ENCODE measurements at regions not wholly inside any gene's neighbourhood (a gene's known extent, or its start where the extent isn't known, plus 50 kb on each side); places are given as distances from the start of the nearest gene placed in this dataset.

GRCh38 chr7:156534925-156535324, 105.6 kb upstream of the RNF32 start:
- TF ChIP-seq ETS1 (IDR thresholded peaks at IDR 0.05): no peak
- TF ChIP-seq CTCF (conservative IDR thresholded peaks at IDR 0.05; ENCODE audit: low read depth in 2 of 2): 0 out of 4 replicates have a peak, but pooled peaks of 1 of the 2 experiments have one; percentile 7
- Mint-ChIP-seq H3K36me3 (ENCODE audit: low read depth) (no peaks in the 10 kb centered on the region), H3K4me1 (no peaks in the 10 kb centered on the region; the same call in 2 of the 3 replicates), H3K27ac (no peak overlapping the region), H3K4me3 (no peak overlapping the region), H3K27me3 (ENCODE audit: insufficient read depth, low read depth, poor library complexity) (peaks cover 4% of the 10 kb centered on the region), H3K9me3 (0 out of 3 replicates have a peak, but pooled peaks cover 4% of the 10 kb centered on the region)
- Histone ChIP-seq H4K20me1 (replicated peaks; ENCODE audit: insufficient read depth) (no peaks in the 10 kb centered on the region), H3K4me1 (ENCODE audit: insufficient read depth) (no peaks in the 10 kb centered on the region), H3F3A (replicated peaks; ENCODE audit: low read depth) (no peaks in the 10 kb centered on the region), H3K9me2 (ENCODE audit: insufficient read depth) (no peaks in the 10 kb centered on the region), H3K4me3 (no peak overlapping the region), H3K79me2 (replicated peaks; ENCODE audit: insufficient read depth) (no peaks in the 10 kb centered on the region), H3K27ac (ENCODE audit: low read depth) (no peak overlapping the region), H3K4me2 (no peak overlapping the region), H2AFZ (0 out of 2 replicates have a peak overlapping the region, but pooled peaks have one; percentile 7), H3K27me3 (ENCODE audit: insufficient read depth) (no peaks in the 10 kb centered on the region), H3K36me3 (ENCODE audit: insufficient read depth) (no peaks in the 10 kb centered on the region)
- no peak for ATAC-seq
- no peak for DNase-seq (ENCODE audit: low spot score)

- no peaks in the 10 kb centered on the region; the same call in 2 of the 3 replicates for H3K4me1 Mint-ChIP-seq
- no peak overlapping the region for H3K4me3 Mint-ChIP-seq
- ATAC-seq (no peak), DNase-seq (ENCODE audit: low spot score) (no peak)
- H3K9me3 Mint-ChIP-seq: 0 out of 3 replicates have a peak, but pooled peaks cover 4% of the 10 kb centered on the region
- H3K27ac ChIP-seq (ENCODE audit: low read depth): no peak overlapping the region
- H3K9me2 ChIP-seq (ENCODE audit: insufficient read depth): no peaks in the 10 kb centered on the region
- no peak overlapping the region for H2AFZ ChIP-seq
- H3K36me3 Mint-ChIP-seq (ENCODE audit: low read depth): no peaks in the 10 kb centered on the region
- no peaks in the 10 kb centered on the region for H3K27me3 ChIP-seq (ENCODE audit: insufficient read depth)
- H3K27ac Mint-ChIP-seq: no peak overlapping the region
- no peak overlapping the region for H3K4me3 ChIP-seq
- H3K4me2 ChIP-seq: no peak overlapping the region
- no peaks in the 10 kb centered on the region for H3K36me3 ChIP-seq (ENCODE audit: insufficient read depth)
- H3F3A ChIP-seq (replicated peaks; ENCODE audit: low read depth): no peaks in the 10 kb centered on the region
- H3K4me1 ChIP-seq (ENCODE audit: insufficient read depth): no peaks in the 10 kb centered on the region
- TF ChIP-seq ZNF114 (CRISPR knock-in tag; IDR thresholded peaks at IDR 0.05) (no peak), ZNF331 (CRISPR knock-in tag; IDR thresholded peaks at IDR 0.05; ENCODE audit: low read depth) (no peak), CTCF (conservative IDR thresholded peaks at IDR 0.05; ENCODE audit: low read depth in 2 of 2) (no peak), NANOG (IDR thresholded peaks at IDR 0.05; ENCODE audit: borderline replicate concordance) (no peak), JUNB (IDR thresholded peaks at IDR 0.05; ENCODE audit: unreplicated experiment) (no peak), POLR2AphosphoS5 (IDR thresholded peaks at IDR 0.05; ENCODE audit: low read depth) (no peak), EZH2phosphoT487 (IDR thresholded peaks at IDR 0.05; ENCODE audit: unreplicated experiment) (no peak)
- TF ChIP-seq, protein P1, sequence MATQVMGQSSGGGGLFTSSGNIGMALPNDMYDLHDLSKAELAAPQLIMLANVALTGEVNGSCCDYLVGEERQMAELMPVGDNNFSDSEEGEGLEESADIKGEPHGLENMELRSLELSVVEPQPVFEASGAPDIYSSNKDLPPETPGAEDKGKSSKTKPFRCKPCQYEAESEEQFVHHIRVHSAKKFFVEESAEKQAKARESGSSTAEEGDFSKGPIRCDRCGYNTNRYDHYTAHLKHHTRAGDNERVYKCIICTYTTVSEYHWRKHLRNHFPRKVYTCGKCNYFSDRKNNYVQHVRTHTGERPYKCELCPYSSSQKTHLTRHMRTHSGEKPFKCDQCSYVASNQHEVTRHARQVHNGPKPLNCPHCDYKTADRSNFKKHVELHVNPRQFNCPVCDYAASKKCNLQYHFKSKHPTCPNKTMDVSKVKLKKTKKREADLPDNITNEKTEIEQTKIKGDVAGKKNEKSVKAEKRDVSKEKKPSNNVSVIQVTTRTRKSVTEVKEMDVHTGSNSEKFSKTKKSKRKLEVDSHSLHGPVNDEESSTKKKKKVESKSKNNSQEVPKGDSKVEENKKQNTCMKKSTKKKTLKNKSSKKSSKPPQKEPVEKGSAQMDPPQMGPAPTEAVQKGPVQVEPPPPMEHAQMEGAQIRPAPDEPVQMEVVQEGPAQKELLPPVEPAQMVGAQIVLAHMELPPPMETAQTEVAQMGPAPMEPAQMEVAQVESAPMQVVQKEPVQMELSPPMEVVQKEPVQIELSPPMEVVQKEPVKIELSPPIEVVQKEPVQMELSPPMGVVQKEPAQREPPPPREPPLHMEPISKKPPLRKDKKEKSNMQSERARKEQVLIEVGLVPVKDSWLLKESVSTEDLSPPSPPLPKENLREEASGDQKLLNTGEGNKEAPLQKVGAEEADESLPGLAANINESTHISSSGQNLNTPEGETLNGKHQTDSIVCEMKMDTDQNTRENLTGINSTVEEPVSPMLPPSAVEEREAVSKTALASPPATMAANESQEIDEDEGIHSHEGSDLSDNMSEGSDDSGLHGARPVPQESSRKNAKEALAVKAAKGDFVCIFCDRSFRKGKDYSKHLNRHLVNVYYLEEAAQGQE (IDR thresholded peaks at IDR 0.05; ENCODE audit: unreplicated experiment): no peak
- peaks cover 4% of the 10 kb centered on the region for H3K27me3 Mint-ChIP-seq (ENCODE audit: insufficient read depth, low read depth, poor library complexity)
- no peaks in the 10 kb centered on the region for H4K20me1 ChIP-seq (replicated peaks; ENCODE audit: insufficient read depth)
- no peaks in the 10 kb centered on the region for H3K79me2 ChIP-seq (replicated peaks; ENCODE audit: insufficient read depth)
These were observed 106.6 kb upstream of the RNF32 start for GRCh38 chr7:156533964-156534363.

Measured in GM23338 (cell line).